GM18517 (cell line): ENCODE measurements at regions not wholly inside any gene's neighbourhood (a gene's known extent, or its start where the extent isn't known, plus 50 kb on each side); places are given as distances from the start of the nearest gene placed in this dataset.
"Not testable (repeated sequence)": the region's sequence is repeated elsewhere in the genome, so short reads cannot be mapped to it uniquely, and the experiment has no call there.

Experiments
- ATAC-seq: cut with Tn5 transposase; IDR thresholded peaks from one replicate; pipeline ENCODE4 v1.9.1; 2021; ENCODE audit warnings: mild to moderate bottlenecking, moderate library complexity; ENCODE audit not compliant: unreplicated experiment

DNA sequence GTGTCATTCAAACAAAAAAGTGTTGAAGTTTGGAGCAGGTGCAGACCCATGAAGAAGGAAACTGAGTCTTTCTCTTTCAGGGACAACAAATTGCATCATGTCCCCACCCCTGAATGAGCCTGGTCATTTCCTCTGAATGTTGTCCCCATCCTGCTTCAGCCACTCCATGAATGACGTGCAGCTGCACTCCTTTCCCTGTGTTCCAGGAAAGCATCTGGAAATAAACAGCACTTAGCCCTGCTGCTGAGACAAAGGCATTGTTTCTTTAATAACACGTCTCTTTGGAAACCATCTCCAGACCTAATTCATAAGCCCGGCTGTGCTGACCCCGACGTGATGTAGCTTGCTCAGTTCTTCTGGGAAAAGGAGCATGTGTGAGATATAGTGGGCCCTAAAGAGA is 682.3 kb downstream of the BRINP1 start:
- ATAC-seq, result no peak

DNA sequence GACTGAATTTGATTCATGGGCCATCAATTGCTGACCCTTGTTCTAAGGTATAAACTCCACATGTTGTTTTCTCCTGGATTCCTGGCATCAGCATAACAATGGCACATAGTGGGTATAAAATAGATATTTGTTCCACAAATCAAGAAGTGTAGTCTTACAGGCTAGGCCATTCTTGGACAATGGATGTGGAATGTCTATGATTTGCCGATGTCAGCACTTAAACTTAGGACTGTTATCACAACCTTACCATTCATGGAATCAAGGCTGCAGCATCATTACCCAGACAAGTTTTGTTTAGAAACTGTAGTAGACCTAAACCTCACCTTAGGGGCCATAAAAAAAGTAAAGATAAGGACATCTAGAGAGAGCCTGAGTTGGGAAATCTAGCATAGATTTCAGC is 680.0 kb downstream of the BRINP1 start:
- ATAC-seq, result no peak

DNA sequence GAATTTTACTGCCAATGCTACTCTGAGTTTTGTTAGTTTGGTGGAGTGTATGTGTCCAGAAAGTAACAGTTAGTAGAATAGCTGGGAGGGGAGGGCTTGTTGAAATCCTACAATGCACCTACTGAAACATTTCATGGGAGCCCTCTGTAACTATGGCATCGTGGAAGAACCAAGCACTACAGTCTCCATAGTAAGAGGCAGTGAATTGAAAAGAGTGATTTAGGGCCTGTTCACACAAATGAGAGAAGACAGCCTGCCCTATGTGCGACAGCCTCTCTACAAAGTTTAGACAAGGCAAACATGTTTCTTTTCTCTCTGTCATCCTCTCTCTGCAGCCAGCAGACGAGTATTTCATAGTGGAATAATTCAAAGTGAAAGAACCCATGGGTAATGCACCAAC is 676.6 kb downstream of the BRINP1 start:
- no peak for ATAC-seq

DNA sequence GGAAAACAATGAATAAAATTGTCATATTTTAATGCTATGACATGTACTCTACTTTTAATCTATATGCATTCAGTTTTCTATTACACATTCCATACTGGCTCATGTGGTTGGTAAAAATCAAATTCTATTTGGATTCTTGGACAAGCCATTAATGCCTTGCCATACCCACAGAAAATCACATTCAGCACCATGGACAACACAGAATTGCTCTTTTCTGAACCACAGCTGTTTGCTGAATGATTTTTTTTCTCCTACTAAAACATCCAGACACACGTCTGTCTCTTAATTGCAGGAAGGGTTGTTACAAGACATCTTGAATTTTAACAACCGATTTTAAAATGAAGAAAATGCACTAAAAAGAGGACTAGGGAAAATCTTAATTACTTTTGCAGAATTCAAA is 675.6 kb downstream of the BRINP1 start:
- no peak for ATAC-seq

DNA sequence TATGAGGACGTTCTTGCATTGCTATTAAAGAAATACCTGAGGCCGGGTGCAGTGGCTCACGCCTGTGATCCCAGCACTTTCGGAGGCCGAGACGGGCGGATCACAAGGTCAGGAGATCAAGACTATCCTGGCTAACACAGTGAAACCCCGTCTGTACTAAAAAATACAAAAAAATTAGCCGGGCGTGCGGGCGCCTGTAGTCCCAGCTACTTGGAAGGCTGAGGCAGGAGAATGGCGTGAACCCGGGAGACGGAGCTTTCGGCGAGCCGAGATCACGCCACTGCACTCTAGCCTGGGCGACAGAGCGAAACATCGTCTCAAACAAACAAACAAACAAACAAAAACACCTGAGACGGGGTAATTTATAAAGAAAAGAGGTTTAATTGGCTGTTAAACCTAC is 674.0 kb downstream of the BRINP1 start:
- ATAC-seq, result not testable (repeated sequence)

DNA sequence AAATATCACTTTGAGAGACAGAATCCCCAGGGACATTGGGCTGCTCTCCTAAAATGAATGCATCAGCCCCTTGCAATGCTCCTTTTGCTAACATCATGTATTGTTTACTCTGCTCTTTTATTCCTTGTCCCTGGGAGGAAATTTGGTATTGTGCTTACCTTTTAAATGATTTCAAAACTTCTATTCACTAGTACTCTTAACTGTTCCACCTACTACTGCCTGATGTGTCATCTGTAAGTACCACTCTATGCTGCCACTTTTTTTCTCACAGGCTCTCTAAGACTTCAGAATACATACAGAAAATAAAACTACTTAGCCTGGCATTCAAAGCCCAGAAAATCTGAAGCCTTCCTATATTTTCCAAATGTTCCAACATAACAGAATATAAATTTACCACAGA is 667.2 kb downstream of the BRINP1 start:
- no peak for ATAC-seq

DNA sequence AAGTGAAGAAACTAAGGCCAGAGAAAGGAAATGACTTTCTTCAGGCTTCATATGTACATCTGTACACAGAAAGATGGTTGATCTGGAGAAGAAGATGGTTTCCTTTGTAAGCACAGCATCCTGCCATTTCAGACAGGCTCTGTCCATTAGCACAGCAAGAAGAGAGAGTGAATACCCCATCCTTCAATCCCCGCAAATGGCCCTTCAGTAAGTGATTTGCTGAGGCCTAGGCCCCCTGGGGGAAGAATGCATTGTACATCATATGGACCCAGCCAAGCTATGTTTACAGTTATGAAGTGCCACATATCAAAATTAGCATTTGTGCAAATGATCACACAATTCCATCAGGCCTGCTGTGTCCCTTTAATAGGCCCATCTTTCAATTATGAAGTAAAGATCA is 657.4 kb downstream of the BRINP1 start:
- ATAC-seq, result no peak

DNA sequence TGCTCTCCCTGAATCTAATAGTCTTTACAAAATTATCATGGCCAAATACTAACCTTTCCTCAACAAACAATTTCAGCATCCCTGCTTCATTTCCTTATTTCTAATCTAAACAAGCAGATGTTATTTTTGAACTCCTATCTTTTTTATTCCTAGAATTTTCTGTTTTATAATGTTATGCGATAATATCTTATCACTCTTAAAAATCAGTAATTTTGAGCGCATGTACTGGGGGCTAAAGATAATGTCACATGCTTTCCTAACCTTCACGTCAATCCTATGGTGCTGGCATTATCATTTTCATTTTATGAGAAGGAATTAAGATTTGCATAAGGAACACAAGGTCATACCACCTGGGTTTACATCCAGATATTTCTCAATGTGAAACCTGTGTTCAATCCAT is 648.0 kb downstream of the BRINP1 start:
- no peak for ATAC-seq

DNA sequence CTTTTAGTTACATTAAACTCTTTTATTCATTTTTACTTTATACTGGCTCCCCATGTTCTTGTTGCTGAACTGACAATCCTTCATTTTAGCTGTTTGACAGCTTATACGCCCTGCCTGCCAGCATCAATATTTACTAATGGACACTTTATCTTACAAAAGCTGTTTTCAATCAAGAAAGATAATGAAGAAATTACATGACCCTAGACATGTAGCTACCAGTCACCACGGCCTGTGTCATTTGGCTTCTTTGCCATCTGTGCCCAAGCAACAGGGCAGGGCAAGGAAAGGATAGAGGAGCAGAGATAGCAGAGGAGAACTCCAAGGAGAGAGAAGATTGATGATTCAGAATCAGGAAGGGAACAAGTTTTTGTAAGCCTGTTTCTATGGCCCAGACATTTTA is 647.3 kb downstream of the BRINP1 start:
- ATAC-seq, result no peak

DNA sequence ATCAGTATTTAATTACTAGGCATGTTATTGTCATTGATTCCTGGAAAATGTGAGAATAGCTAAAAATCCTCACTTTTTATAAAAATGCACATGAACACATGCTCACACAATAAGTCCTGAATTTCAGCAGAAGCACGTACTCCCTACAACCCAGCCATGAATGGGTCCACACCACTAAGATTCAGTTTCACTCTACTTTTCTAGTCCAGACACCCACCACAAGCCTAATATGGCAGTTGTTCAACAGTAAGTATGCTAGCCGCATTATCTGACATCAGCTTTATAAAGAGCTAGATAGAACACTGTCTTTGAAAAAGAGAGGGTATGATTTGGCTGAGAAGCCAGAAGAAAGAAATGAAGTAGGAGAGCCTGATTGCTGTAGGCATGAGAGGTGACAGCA is 639.3 kb downstream of the BRINP1 start:
- ATAC-seq, result no peak

DNA sequence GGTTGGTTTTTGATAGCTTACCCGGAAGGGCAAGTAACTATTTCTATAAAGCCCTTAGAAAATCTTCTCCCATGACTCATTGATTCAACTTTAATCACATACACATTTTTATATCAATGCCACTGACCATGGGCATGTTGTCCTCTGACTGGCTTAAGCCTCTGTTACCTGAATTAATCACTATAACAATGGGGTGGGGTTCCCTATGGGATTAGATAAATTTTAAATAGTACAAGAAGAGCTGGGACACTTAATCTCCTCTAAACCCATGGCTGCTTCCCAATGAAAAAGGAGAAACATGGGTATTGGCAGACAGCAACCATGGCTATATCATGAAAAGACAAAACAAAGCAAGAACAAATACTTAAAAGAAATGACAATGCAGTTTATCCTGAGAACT is 636.2 kb downstream of the BRINP1 start:
- no peak for ATAC-seq

DNA sequence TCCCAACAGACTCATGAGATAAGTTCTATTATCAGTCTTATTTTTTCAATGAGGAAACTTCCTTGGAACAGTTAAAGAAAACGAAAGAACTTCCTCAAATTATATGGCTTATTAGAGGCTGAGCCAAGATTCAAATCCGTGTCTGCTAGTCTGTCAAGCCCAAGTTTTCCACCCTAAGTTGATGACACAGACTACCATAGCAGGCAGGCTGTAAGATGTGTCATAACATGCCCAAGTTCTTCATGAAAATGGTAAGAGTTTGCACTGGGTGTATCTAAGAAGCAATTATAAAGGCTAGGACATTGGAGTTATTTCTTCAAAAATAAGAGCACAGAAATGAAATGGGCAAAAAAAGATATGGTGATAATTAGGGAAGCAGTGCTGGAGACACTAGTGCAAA is 634.5 kb downstream of the BRINP1 start:
- ATAC-seq, result no peak

DNA sequence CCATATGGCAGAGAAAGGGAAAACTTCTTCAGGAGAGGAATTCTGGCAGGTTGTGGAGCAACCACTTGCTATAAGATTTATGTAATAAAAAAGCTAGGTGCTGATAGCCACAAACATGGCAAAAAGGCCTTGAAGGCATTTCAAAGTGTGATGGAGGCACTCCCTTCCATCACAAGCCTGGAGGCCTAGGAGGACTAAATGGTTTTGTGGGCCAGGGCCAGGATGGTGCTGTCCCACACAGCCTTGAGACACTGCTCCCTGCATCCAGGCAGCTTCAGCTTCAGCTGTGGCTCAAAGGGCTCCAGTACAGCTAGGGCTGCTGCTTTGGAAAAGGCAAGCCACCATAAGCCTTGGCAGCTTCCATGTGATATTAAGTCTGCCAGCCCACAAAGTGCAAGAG is 632.8 kb downstream of the BRINP1 start:
- no peak for ATAC-seq

DNA sequence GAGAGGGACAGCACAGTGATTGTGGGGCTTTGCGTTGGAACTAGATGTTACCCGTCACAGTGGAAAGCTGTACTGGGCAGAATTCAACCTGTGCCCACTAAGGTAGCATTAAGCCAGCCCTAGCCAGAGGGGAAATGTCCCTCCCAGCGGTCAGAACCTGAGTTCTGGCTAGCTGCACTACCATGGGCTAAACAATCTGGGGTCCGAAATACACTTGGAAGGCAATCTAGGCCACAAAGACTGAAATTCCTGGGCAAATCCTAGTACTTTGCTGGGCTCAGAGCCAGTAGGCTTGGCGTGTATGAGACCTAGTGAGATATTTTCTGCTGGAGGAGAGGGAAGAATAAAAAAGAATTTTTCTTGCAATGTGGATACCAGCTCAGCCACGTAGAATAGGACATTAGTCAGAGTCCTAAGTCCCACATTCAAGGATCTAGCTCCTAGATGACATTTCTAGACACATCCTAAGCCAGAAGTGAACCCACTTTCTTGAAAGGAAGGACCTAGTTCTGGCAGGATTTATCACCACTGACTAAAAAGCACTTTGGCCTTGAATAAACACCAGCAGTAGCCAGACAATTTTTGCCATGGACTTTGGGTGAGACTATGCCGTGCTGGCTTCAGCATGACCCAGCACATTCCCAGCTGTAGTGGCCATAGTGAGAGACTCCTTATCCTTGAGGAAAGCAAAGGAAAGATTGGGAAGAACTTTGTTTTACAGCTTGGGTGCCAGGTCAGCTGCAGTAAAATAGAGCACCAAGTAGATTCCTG is 618.0 kb downstream of the BRINP1 start:
- no peak for ATAC-seq

DNA sequence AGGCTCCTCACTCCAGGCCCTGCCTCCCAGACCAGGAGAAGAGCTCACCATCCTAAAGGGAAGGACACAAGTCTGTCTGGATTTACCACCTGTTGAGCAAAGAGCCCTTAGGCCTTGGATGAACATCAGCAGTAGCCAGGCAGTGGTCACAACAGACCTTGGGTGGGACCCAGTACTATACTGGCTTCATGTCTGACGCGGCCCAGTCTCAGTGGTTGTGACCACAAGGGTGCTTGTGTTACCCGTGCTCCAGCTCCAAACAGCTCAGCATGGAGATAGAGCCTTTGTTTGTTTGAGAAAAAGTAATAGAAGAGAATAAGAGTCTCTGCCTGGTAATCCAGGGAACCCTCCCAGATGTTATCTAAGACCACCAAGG is 617.4 kb downstream of the BRINP1 start:
- ATAC-seq, result no peak

DNA sequence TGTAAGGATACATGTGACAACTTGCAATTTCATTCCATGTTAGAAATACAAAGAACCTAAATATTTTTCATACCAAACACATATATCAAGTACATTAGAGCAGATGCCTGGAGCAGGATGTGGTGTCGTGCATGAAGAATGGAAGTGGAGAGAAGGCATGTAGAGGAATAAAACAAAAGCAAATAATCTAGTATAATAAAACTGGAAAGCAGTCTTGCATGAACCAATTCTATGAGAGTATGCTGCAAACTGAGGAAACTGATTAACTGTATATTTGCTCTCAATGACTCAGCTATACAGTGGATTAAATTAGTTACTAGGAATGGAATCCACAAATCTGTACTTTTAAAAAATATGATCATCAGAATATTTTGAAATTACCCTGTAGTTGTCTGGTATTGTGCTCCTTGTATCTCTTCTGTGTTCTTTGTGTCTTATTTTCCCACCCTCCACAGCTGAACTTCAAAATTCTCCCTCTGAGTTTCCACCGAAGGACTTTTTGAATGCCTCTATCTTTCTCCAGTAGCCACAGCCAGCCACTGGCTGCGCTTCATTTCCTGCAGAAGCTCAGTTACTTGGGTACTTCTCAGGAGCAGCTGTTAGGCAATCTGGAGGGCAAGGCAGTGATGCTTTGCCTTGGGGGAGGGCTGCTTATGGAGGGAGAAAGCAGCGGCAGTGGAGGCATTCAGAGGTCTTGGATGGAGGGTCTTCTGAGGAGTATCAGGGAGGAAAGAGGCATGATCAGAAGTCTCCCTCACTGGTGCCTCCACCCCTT is 608.0 kb downstream of the BRINP1 start:
- ATAC-seq, result no peak

DNA sequence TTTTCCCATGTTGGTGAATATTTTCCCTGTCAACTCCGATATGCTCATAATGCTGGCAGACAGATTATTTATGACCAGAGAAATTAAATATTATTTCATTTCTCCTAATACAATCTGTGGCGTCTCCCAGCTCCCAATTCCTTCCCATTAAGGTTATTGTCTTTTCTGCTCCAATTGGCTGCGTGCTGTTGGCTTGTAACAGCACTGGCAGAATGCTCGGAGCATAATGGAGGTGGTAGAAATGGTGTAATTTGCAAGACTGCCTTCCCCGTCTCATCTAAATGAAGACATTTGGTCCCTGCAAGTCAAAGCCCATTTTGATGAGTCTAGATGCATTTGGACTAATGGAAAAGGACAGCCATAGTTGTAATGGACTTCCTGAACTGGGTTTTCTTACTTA is 601.7 kb downstream of the BRINP1 start:
- no peak for ATAC-seq

DNA sequence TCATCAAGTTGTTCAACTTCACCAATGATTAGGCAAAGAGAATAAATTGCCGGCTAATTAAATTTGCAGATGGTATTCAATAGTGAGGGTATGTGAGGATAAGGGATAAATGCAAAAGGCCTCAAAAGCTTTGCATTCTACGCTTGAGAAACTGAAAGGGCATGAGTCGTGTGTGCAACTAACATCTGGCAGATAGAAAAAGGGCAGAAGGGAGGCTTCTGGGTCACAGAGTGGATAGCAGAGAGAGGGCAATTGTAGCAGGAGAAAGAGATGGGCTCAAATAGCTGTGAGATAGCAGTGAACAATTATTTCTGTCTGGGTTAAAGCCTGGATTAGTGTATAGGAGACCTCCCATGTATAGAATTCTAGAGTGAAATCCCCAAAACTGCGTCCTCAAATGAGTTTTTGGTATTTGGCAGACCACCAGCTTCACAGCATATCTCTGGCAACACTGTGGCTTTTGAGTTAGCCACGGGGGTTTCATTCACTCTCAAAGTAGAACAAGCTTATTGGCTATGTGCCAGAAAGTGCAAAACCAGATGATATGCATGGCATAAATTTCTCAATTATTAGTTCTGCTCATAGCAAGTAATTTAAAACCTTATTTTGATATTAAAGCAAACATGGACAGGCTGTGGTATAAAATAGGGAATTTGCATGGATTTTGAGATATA is 586.3 kb downstream of the BRINP1 start:
- no peak for ATAC-seq

DNA sequence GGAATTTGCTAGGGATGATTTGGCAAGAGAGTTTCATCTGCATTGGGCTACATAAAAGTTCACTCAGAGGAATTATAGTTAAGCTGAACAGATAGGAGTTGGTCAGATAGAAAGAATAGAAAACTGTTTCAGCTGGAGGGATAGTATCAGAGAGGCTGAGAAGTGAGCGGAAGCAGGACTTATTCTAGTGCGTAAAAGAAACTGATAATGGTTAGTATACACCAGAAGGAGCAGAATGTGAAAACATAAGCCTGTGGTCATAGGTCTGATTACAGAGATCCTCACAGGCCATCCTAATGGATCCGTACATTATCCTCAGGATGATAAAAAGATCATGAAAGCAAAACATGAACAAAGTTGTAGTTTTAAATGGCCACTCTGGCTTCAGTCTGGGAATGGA is 585.2 kb downstream of the BRINP1 start:
- no peak for ATAC-seq

DNA sequence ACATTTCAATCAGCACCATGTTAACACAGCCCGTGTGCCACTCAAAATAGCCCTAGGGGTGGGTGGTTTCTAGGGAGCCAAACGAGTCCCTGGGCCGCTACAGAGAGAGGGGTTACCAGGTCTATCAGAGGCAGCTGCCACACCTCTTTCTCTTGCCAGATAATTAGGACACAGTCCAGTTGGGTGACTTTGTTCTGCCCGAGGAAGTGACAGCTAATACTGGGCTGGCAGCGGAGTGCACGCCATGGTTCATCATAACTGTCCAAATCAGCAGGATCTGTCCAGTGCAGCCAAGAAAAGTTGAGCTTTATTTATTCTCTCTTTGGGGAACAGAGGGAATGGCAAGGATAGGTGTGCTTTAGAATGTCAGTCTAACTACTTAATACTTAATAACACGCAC is 583.8 kb downstream of the BRINP1 start:
- ATAC-seq, result no peak

DNA sequence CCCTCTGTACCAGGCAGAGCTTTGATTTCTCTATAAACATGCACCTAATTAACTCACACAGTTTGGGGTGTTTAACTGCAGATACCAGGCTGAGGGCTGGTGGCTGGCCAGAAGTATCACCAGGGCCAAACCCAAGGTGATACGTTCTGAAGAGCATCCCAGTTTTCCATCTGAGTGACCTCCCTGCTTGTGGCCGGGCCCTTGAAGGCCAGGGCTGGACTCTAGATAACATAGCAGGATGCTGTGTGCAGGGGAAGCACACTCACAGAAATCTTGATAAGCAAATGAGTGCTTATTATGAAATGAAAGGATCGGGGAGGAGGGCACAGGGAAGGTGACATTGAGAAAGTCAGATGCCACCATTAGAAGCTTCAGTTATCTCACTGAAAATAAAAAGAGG is 582.4 kb downstream of the BRINP1 start:
- no peak for ATAC-seq

DNA sequence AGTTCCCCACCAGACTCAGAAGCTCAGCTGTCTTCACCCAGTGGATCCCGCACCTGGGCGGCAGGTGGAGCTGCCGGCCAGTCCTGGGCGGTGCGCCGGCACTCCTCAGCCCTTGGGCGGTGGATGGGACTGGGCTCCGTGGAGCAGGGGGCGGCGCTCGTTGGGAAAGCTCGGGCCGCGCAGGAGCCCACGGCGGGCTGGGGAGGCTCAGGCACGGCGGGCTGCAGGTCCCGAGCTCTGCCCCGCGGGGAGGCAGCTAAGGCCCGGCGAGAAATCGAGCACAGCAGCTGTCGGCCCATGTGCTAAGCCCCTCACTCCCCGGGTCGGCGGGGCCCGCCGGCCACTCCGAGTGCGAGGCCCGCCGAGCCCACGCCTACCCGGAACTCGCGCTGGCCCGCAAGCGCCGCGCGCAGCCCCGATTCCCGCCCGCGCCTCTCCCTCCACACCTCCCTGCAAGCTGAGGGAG is 560.0 kb downstream of the BRINP1 start:
- no peak for ATAC-seq
